Thymus (tissue), 11 donors: ENCODE measurements at regions not wholly inside any gene's neighbourhood (a gene's known extent, or its start where the extent isn't known, plus 50 kb on each side); places are given as distances from the start of the nearest gene placed in this dataset.

Experiments used
- DNase-seq, 9 donors: peaks; one replicate each; pipeline ENCODE4 v3.0.0-alpha.2; 2013; ENCODE audit warnings: low spot score in 9 of 9, low read depth in 6 of 9, missing footprints in 1 of 9
- H3K27ac ChIP-seq, 2 donors: one replicate each; pipeline ENCODE4 v1.5.1; 2013; ENCODE audit warnings: control low read depth in 1 of 2, low read depth in 1 of 2, low read length in 1 of 2, mild to moderate bottlenecking in 1 of 2, moderate library complexity in 1 of 2
- H3K27me3 ChIP-seq, 2 donors: one replicate each; pipeline ENCODE4 v1.5.1; 2013; ENCODE audit warnings: low read length in 1 of 2; ENCODE audit not compliant: control insufficient read depth in 2 of 2, insufficient read depth in 1 of 2
- H3K36me3 ChIP-seq, 2 donors: one replicate each; pipeline ENCODE4 v1.5.1; 2013; ENCODE audit warnings: low read length in 1 of 2, mild to moderate bottlenecking in 1 of 2, moderate library complexity in 1 of 2; ENCODE audit not compliant: control insufficient read depth in 2 of 2, insufficient read depth in 2 of 2
- H3K4me1 ChIP-seq, 2 donors: one replicate each; pipeline ENCODE4 v1.5.1; 2013; ENCODE audit warnings: low read length in 2 of 2; ENCODE audit not compliant: control insufficient read depth in 2 of 2, insufficient read depth in 2 of 2
- H3K4me3 ChIP-seq, 2 donors: one replicate each; pipeline ENCODE4 v1.5.1; 2013; ENCODE audit warnings: low read length in 2 of 2, control low read depth in 1 of 2, mild to moderate bottlenecking in 1 of 2
- H3K9me3 ChIP-seq, 2 donors: one replicate each; pipeline ENCODE4 v1.5.1; 2013; ENCODE audit warnings: low read length in 1 of 2, mild to moderate bottlenecking in 1 of 2; ENCODE audit not compliant: control insufficient read depth in 2 of 2, insufficient read depth in 1 of 2
- WGBS: extraction: QIAGEN DNeasy Blood & Tissue Kit; methylation state at CpG from one replicate; pipeline ENCODE4 v1.1.7; 2013; 5-methylcytosine and 5-hydroxymethylcytosine counted together
- donor health status: healthy.

GRCh38 chr18:46373131-46373530 is 268.9 kb downstream of the HAUS1 start:
- Histone ChIP-seq H3K36me3 (no peaks in the 10 kb centered on the region), H3K4me3 (no peak overlapping the region), H3K9me3 (no peaks in the 10 kb centered on the region), H3K27ac (no peak overlapping the region), H3K4me1 (no peaks in the 10 kb centered on the region), H3K27me3 (no peaks in the 10 kb centered on the region)
- DNase-seq, result no peak
- WGBS, result 94% methylated on average over 2 of the region's 2 CpGs

- Histone ChIP-seq H3K4me1 (no peaks in the 10 kb centered on the region), H3K36me3 (no peaks in the 10 kb centered on the region), H3K27me3 (no peaks in the 10 kb centered on the region), H3K4me3 (no peak overlapping the region), H3K27ac (no peak overlapping the region), H3K9me3 (no peaks in the 10 kb centered on the region)
- no peak for DNase-seq
- 94% methylated on average over 7 of the region's 7 CpGs for WGBS
Observed at GRCh38 chr18:46373791-46374190, 269.6 kb downstream of the HAUS1 start.

GRCh38 chr18:46374850-46375249 is 270.7 kb downstream of the HAUS1 start:
- Histone ChIP-seq H3K27me3 (no peaks in the 10 kb centered on the region), H3K36me3 (no peaks in the 10 kb centered on the region), H3K4me3 (no peak overlapping the region), H3K9me3 (no peaks in the 10 kb centered on the region), H3K4me1 (no peaks in the 10 kb centered on the region), H3K27ac (no peak overlapping the region)
- WGBS, result 85% methylated on average over 6 of the region's 6 CpGs
- no peak for DNase-seq

- WGBS, result 100% methylated on average over 1 of the region's 1 CpG
- no peak overlapping the region for H3K27ac ChIP-seq
- no peak overlapping the region for H3K4me3 ChIP-seq
- no peaks in the 10 kb centered on the region for H3K9me3 ChIP-seq
- DNase-seq, result no peak
- no peaks in the 10 kb centered on the region for H3K36me3 ChIP-seq
- no peaks in the 10 kb centered on the region for H3K4me1 ChIP-seq
- H3K27me3 ChIP-seq, result no peaks in the 10 kb centered on the region
Observed at GRCh38 chr18:46377557-46377956, 273.4 kb downstream of the HAUS1 start.

- Histone ChIP-seq H3K4me3 (no peak overlapping the region), H3K4me1 (no peaks in the 10 kb centered on the region), H3K9me3 (no peaks in the 10 kb centered on the region), H3K27me3 (no peaks in the 10 kb centered on the region), H3K27ac (no peak overlapping the region), H3K36me3 (no peaks in the 10 kb centered on the region)
- no peak for DNase-seq
- WGBS, result 87% methylated on average over 12 of the region's 12 CpGs
Observed at GRCh38 chr18:46378126-46378863, 274.1 kb downstream of the HAUS1 start.

GRCh38 chr18:46378864-46379207 is 274.7 kb downstream of the HAUS1 start:
- Histone ChIP-seq H3K4me1 (no peaks in the 10 kb centered on the region), H3K4me3 (no peak overlapping the region), H3K27ac (no peak overlapping the region), H3K27me3 (no peaks in the 10 kb centered on the region), H3K9me3 (no peaks in the 10 kb centered on the region), H3K36me3 (no peaks in the 10 kb centered on the region)
- DNase-seq, result no peak
- 96% methylated on average over 4 of the region's 4 CpGs for WGBS

- H3K4me1 ChIP-seq, result no peaks in the 10 kb centered on the region
- no peaks in the 10 kb centered on the region for H3K36me3 ChIP-seq
- WGBS, result 91% methylated on average over 11 of the region's 11 CpGs
- DNase-seq, result no peak
- H3K27ac ChIP-seq, result no peak overlapping the region
- no peaks in the 10 kb centered on the region for H3K27me3 ChIP-seq
- no peak overlapping the region for H3K4me3 ChIP-seq
- H3K9me3 ChIP-seq, result no peaks in the 10 kb centered on the region
Observed at GRCh38 chr18:46379323-46379950, 275.3 kb downstream of the HAUS1 start.

- no peaks in the 10 kb centered on the region for H3K36me3 ChIP-seq
- H3K27ac ChIP-seq, result no peak overlapping the region
- H3K4me1 ChIP-seq, result peaks cover 0 to 9% of the 10 kb centered on the region in 2 donors
- WGBS, result 96% methylated on average over 2 of the region's 2 CpGs
- DNase-seq, result no peak
- no peaks in the 10 kb centered on the region for H3K27me3 ChIP-seq
- H3K9me3 ChIP-seq, result no peaks in the 10 kb centered on the region
- H3K4me3 ChIP-seq, result no peak overlapping the region
Observed at GRCh38 chr18:46385124-46385523, 271.9 kb downstream of the LOXHD1 start.

- Histone ChIP-seq H3K4me3 (no peak overlapping the region), H3K9me3 (no peaks in the 10 kb centered on the region), H3K4me1 (peaks cover 0 to 9% of the 10 kb centered on the region in 2 donors), H3K27ac (peak overlapping the region; percentile 7 to 46), H3K36me3 (no peaks in the 10 kb centered on the region), H3K27me3 (no peaks in the 10 kb centered on the region)
- DNase-seq, result no peak
- 95% methylated on average over 5 of the region's 5 CpGs for WGBS
Observed at GRCh38 chr18:46386788-46387187, 270.2 kb downstream of the LOXHD1 start.
